Gastroesophageal sphincter (tissue), 3 donors: ENCODE measurements at regions not wholly inside any gene's neighbourhood (a gene's known extent, or its start where the extent isn't known, plus 50 kb on each side); places are given as distances from the start of the nearest gene placed in this dataset.

Source experiments
- EP300 ChIP-seq: sonication (generic); formaldehyde crosslinking; IDR thresholded peaks from one replicate; pipeline ENCODE4 v1.6.1; 2017; ENCODE audit warnings: antibody characterized with exemption, mild to moderate bottlenecking
- POLR2A ChIP-seq, 2 donors: fragments of 450-650 bp; IDR thresholded peaks; one replicate each; pipeline ENCODE4 v1.6.1; 2017; ENCODE audit warnings: antibody characterized with exemption in 2 of 2, mild to moderate bottlenecking in 2 of 2, moderate library complexity in 1 of 2
- POLR2AphosphoS5 ChIP-seq: sonication (generic); formaldehyde crosslinking; IDR thresholded peaks from one replicate; pipeline ENCODE4 v1.6.1; 2017; ENCODE audit warnings: antibody characterized with exemption
- TF ChIP-seq, protein P1 (sequence below), 4 experiments: fragments of 200-600 bp in 2 of 4; fragments of 450-650 bp in 2 of 4; sonication (generic) in 1 of 4; IDR thresholded peaks; one replicate each; pipeline ENCODE4 v1.5.1; 2017 to 2019; ENCODE audit warnings: antibody characterized with exemption in 4 of 4, mild to moderate bottlenecking in 2 of 4, moderate library complexity in 2 of 4

DNA sequence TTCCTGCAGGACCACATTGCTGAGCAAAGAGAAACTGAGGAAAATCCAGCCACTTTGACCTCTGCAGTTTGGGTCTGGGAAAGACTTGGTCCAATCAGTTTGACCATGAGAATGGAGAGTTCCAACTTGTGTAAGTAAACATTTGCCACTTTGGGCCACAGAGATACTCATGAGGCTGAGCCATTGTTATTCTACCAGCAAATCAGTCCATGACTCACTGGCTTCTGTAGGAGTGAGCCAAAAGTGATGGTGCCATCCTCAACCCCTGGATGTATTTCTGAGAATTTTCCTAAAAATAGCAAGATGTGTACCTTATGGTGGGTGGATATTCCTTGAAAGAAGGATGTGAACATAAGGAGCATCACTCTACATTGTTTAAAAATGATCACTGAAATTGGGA is 192.9 kb upstream of the OR4E1 start:
- TF ChIP-seq, protein P1, sequence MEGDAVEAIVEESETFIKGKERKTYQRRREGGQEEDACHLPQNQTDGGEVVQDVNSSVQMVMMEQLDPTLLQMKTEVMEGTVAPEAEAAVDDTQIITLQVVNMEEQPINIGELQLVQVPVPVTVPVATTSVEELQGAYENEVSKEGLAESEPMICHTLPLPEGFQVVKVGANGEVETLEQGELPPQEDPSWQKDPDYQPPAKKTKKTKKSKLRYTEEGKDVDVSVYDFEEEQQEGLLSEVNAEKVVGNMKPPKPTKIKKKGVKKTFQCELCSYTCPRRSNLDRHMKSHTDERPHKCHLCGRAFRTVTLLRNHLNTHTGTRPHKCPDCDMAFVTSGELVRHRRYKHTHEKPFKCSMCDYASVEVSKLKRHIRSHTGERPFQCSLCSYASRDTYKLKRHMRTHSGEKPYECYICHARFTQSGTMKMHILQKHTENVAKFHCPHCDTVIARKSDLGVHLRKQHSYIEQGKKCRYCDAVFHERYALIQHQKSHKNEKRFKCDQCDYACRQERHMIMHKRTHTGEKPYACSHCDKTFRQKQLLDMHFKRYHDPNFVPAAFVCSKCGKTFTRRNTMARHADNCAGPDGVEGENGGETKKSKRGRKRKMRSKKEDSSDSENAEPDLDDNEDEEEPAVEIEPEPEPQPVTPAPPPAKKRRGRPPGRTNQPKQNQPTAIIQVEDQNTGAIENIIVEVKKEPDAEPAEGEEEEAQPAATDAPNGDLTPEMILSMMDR (IDR thresholded peaks at IDR 0.05) = no peak
- TF ChIP-seq POLR2AphosphoS5 (no peak), POLR2A (IDR thresholded peaks at IDR 0.05) (no peak), EP300 (no peak)
